Psoas muscle (tissue), 7 donors: ENCODE measurements at regions not wholly inside any gene's neighbourhood (a gene's known extent, or its start where the extent isn't known, plus 50 kb on each side); places are given as distances from the start of the nearest gene placed in this dataset.

Source experiments
- ATAC-seq, 4 donors: fragments of 200-7000 bp; cut with Tn5 transposase; one replicate each; pipeline ENCODE4 v1.9.1; 2020; ENCODE audit warnings: moderate library complexity in 3 of 4, mild to moderate bottlenecking in 2 of 4
- DNase-seq, 2 donors: peaks; one replicate each; pipeline ENCODE4 v3.0.0-alpha.2; 2020
- H3K27ac ChIP-seq: fragments of 200-600 bp; one replicate; pipeline ENCODE4 v1.8.0; 2022
- H3K27me3 ChIP-seq, 3 donors: fragments of 200-600 bp in 1 of 3; one replicate each; pipeline versions ENCODE4 v1.6.1 to v1.8.0; 2013 to 2022; ENCODE audit warnings: low read length in 2 of 3, mild to moderate bottlenecking in 2 of 3, moderate library complexity in 1 of 3; ENCODE audit not compliant: insufficient read depth in 3 of 3
- H3K36me3 ChIP-seq, 2 donors: fragments of 200-600 bp in 1 of 2; one replicate each; pipeline versions ENCODE4 v1.6.1 to v1.8.0; 2013 to 2022; ENCODE audit warnings: low read depth in 1 of 2, mild to moderate bottlenecking in 1 of 2, moderate library complexity in 1 of 2; ENCODE audit not compliant: insufficient read depth in 1 of 2
- H3K4me1 ChIP-seq: fragments of 200-600 bp; one replicate; pipeline ENCODE4 v1.8.0; 2022
- H3K4me3 ChIP-seq: fragments of 200-600 bp; one replicate; pipeline ENCODE4 v1.8.0; 2022; ENCODE audit warnings: mild to moderate bottlenecking
- H3K9me3 ChIP-seq: fragments of 200-600 bp; one replicate; pipeline ENCODE4 v1.8.0; 2022
- WGBS, 3 donors: extraction: QIAGEN DNeasy Blood & Tissue Kit; methylation state at CpG; one replicate each; pipeline versions ENCODE4 v1.1.6 to v1.1.7; 2013; 5-methylcytosine and 5-hydroxymethylcytosine counted together
- intact Hi-C, 2 donors: fragments of 100-400 bp; cut with DNase I; formaldehyde crosslinking; loops; one replicate each; pipeline versions ENCODE4 v1.11.0 to v1.14.2; 2022
- TF ChIP-seq, protein P1 (sequence below): fragments of 200-600 bp; IDR thresholded peaks from one replicate; pipeline ENCODE4 v1.8.0; 2022; ENCODE audit warnings: antibody characterized with exemption
- donor health status: healthy with polysubstance abuse.
- donor health status: DM: no; HTN: no; CAD: no; lungs with moderate emphysema.
- donor health status: Bipolar disorder and iron deficiency.
- donor health status: healthy.
- donor health status: DM: yes; HTN: yes; CAD: no.
- donor health status: DM: no; HTN: no; CAD: no.
- donor health status: DM: yes; HTN: yes; CAD: no.

DNA sequence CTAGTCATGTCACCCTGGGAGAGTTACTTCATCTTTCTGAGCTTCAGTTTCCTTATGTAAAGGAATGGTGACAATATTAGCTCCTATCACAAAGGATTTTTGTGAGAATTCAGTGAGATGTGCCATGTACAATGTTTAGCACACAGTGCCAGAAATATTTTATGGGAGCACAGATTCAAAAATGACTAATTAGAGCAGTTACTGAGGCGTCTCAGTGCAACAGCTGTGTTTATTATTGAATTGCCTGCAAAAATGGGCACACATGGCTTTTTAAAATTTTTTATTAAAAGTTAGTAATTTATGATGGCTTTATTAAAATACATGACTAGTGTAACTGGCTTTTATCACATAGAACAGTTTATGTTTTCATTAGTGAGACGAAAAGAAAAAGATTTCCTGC lies 134.3 kb upstream of the AHI1 start:
- 53 to 66% (median 53%) methylated on average over 2 of the region's 2 CpGs for WGBS, 3 donors
- Histone ChIP-seq H3K27ac (no peak overlapping the region), H3K4me3 (no peak overlapping the region), H3K4me1 (no peaks in the 10 kb centered on the region), H3K27me3 (no peaks in the 10 kb centered on the region), H3K36me3 (no peaks in the 10 kb centered on the region), H3K9me3 (no peaks in the 10 kb centered on the region)
- TF ChIP-seq, protein P1, sequence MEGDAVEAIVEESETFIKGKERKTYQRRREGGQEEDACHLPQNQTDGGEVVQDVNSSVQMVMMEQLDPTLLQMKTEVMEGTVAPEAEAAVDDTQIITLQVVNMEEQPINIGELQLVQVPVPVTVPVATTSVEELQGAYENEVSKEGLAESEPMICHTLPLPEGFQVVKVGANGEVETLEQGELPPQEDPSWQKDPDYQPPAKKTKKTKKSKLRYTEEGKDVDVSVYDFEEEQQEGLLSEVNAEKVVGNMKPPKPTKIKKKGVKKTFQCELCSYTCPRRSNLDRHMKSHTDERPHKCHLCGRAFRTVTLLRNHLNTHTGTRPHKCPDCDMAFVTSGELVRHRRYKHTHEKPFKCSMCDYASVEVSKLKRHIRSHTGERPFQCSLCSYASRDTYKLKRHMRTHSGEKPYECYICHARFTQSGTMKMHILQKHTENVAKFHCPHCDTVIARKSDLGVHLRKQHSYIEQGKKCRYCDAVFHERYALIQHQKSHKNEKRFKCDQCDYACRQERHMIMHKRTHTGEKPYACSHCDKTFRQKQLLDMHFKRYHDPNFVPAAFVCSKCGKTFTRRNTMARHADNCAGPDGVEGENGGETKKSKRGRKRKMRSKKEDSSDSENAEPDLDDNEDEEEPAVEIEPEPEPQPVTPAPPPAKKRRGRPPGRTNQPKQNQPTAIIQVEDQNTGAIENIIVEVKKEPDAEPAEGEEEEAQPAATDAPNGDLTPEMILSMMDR, result no peak
- intact Hi-C loops, result no loop called here
- no peak for ATAC-seq
- DNase-seq, result no peak

DNA sequence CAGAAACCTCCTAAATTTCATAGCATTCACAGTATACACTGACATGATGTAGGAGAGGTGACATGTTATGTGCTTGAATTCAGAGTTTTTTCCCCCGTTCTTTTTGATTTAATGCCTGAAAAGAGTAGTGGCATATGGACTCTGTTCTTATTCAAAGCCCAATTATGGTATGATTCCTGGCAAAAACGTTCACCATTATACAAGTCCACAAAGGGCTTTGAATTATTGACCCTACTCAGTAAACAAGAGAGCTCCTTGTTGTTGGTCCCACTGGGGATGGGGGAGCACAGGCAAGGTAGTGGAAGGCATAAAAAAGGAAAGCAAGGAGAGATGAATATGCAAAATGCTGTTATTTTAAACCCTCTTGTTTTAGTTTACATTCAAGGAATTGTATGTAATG lies 136.0 kb upstream of the AHI1 start:
- intact Hi-C loops, result no loop called here
- Histone ChIP-seq H3K36me3 (no peaks in the 10 kb centered on the region), H3K27ac (no peak overlapping the region), H3K9me3 (no peaks in the 10 kb centered on the region), H3K4me3 (no peak overlapping the region), H3K27me3 (no peaks in the 10 kb centered on the region), H3K4me1 (no peaks in the 10 kb centered on the region)
- TF ChIP-seq, protein P1, result no peak
- ATAC-seq (no peak), DNase-seq (no peak)
- 42 to 46% (median 42%) methylated on average over 2 of the region's 2 CpGs for WGBS, 3 donors

DNA sequence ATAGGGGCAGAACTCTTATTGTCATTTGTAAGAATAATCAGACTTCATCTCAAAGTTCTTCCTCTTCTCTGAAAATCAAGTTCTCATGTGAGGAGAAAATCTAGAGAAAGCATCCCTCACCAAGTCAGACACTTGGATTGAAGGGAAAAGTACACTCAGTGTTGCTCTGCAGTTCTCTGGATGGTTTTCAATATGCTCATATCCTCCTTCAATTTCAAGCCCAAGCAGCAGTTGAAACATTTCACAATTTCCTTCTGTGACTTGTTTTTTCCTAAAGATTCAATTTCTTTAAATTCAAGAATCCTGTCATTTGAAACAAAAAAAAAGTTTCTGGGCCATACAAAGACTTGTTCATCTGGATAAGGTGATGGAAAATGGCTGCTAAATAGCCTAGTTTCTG lies 140.2 kb upstream of the AHI1 start:
- Histone ChIP-seq H3K4me3 (no peak overlapping the region), H3K9me3 (no peaks in the 10 kb centered on the region), H3K27me3 (no peaks in the 10 kb centered on the region), H3K36me3 (no peaks in the 10 kb centered on the region), H3K4me1 (no peaks in the 10 kb centered on the region), H3K27ac (no peak overlapping the region)
- TF ChIP-seq, protein P1, result no peak
- ATAC-seq (no peak), DNase-seq (no peak)
- intact Hi-C loops, result no loop called here

DNA sequence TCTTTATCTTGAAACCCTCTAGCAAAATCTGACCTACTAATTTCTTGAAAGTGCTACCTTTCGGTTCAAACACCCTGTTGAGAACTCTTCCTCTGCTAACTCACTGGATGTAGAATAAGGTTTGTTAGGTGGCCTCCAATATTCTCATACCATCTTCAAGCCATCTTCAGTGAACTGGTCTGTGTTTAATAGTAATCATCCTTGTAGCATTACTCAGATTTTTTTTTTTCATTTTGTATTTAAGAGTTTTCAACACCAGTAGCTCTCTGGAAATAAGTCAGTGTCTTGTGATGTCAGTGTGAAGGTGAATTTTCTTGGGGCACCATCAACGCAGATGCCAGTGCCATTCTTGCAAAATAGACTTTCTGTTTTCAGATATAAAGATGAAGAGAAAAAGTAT lies 140.6 kb upstream of the AHI1 start:
- no peak for ATAC-seq
- Histone ChIP-seq H3K9me3 (no peaks in the 10 kb centered on the region), H3K4me1 (no peaks in the 10 kb centered on the region), H3K4me3 (no peak overlapping the region), H3K36me3 (no peaks in the 10 kb centered on the region), H3K27me3 (no peaks in the 10 kb centered on the region), H3K27ac (no peak overlapping the region)
- intact Hi-C loops, result no loop called here
- TF ChIP-seq, protein P1, result no peak
- DNase-seq, result no peak
- WGBS, 3 donors, result 92 to 97% (median 97%) methylated on average over 2 of the region's 2 CpGs

DNA sequence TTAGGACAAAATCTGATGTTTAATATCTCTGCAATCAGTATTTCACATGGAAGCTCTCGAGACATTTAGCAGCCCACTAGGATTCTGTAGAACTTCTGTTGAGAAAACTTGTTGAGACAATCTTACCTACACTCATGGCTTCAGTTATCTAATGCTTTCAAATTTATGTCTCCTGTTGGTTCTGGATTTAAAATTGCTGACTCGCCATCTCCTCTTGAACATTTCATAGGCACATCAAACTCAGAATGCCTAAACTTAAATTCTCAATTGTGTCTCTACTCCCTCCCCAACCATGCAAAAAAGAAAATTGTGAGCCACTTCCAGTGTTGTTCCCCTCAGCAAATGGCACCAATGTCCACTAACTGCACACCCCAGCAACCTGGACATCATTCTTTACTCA lies 142.5 kb upstream of the AHI1 start:
- Histone ChIP-seq H3K9me3 (no peaks in the 10 kb centered on the region), H3K4me3 (no peak overlapping the region), H3K4me1 (no peaks in the 10 kb centered on the region), H3K36me3 (no peaks in the 10 kb centered on the region), H3K27me3 (no peaks in the 10 kb centered on the region), H3K27ac (no peak overlapping the region)
- intact Hi-C loops, result no loop called here
- ATAC-seq, result no peak
- 98 to 100% (median 99%) methylated on average over 2 of the region's 2 CpGs for WGBS, 3 donors
- DNase-seq, result no peak
- TF ChIP-seq, protein P1, result no peak
